HAP-1 (cell line): ENCODE measurements at regions not wholly inside any gene's neighbourhood (a gene's known extent, or its start where the extent isn't known, plus 50 kb on each side); places are given as distances from the start of the nearest gene placed in this dataset.
"Not testable (repeated sequence)": the region's sequence is repeated elsewhere in the genome, so short reads cannot be mapped to it uniquely, and the experiment has no call there.

Experiments used
- DNase-seq, 2 experiments: peaks; one replicate each; pipeline ENCODE4 v3.0.0-alpha.2; 2016 to 2020; ENCODE audit warnings: low spot score in 2 of 2
- H3K27me3 ChIP-seq: fragments of 250-450 bp; sonication (Bioruptor Pico); 2 replicates; pipeline ENCODE4 v1.5.1; 2020; ENCODE audit warnings: low read depth, mild to moderate bottlenecking, moderate library complexity
- H3K36me3 ChIP-seq: fragments of 250-450 bp; sonication (Bioruptor Pico); replicated peaks from 2 replicates; pipeline ENCODE4 v1.5.1; 2020; ENCODE audit warnings: mild to moderate bottlenecking
- H3K4me1 ChIP-seq: fragments of 250-450 bp; sonication (Bioruptor Pico); 2 replicates; pipeline ENCODE4 v1.5.1; 2020; ENCODE audit warnings: mild to moderate bottlenecking
- H3K4me3 ChIP-seq: fragments of 250-450 bp; sonication (Bioruptor Pico); 2 replicates; pipeline ENCODE4 v1.5.1; 2020; ENCODE audit warnings: mild to moderate bottlenecking, moderate library complexity
- H3K9me3 ChIP-seq: fragments of 250-450 bp; sonication (Bioruptor Pico); 2 replicates; pipeline ENCODE4 v1.5.1; 2020; ENCODE audit warnings: mild to moderate bottlenecking, moderate library complexity
- in situ Hi-C: fragments of 300-500 bp; cut with MboI; formaldehyde crosslinking; loops from 3 replicates; pipeline ENCODE4 v1.14.3; 2020; ENCODE audit warnings: low sequenced_read_pairs, inconsistent platforms, mixed read lengths

- Histone ChIP-seq H3K36me3 (no peaks in the 10 kb centered on the region), H3K27me3 (no peaks in the 10 kb centered on the region), H3K9me3 (no peaks in the 10 kb centered on the region), H3K4me3 (no peak overlapping the region), H3K4me1 (no peaks in the 10 kb centered on the region)
- in situ Hi-C loops = no loop called here
- no peak for DNase-seq
Measured at GRCh38 chr9:110128664-110129329, 79.2 kb downstream of the C9orf152 start.

GRCh38 chr9:110129425-110129824 lies 78.5 kb downstream of the C9orf152 start:
- in situ Hi-C loops = no loop called here
- H3K4me1 ChIP-seq = no peaks in the 10 kb centered on the region
- no peak for DNase-seq

GRCh38 chr9:110130211-110130610 lies 77.7 kb downstream of the C9orf152 start:
- H3K4me3 ChIP-seq = no peak overlapping the region
- no peaks in the 10 kb centered on the region for H3K4me1 ChIP-seq
- no peak for DNase-seq
- no peaks in the 10 kb centered on the region for H3K9me3 ChIP-seq
- no peaks in the 10 kb centered on the region for H3K27me3 ChIP-seq
- H3K36me3 ChIP-seq = no peaks in the 10 kb centered on the region
- in situ Hi-C loops = no loop called here

More at GRCh38 chr9:110129425-110129824, 78.5 kb downstream of the C9orf152 start:
- H3K36me3 ChIP-seq = no peaks in the 10 kb centered on the region
- no peaks in the 10 kb centered on the region for H3K9me3 ChIP-seq
- no peaks in the 10 kb centered on the region for H3K27me3 ChIP-seq
- no peak overlapping the region for H3K4me3 ChIP-seq

- Histone ChIP-seq H3K4me1 (no peaks in the 10 kb centered on the region), H3K4me3 (no peak overlapping the region), H3K9me3 (no peaks in the 10 kb centered on the region), H3K27me3 (no peaks in the 10 kb centered on the region), H3K36me3 (no peaks in the 10 kb centered on the region)
- in situ Hi-C loops = no loop called here
- DNase-seq = no peak
Measured at GRCh38 chr9:110130791-110131416, 77.1 kb downstream of the C9orf152 start.

- in situ Hi-C loops = no loop called here
- Histone ChIP-seq H3K27me3 (no peaks in the 10 kb centered on the region), H3K4me1 (no peaks in the 10 kb centered on the region), H3K36me3 (no peaks in the 10 kb centered on the region), H3K9me3 (no peaks in the 10 kb centered on the region), H3K4me3 (no peak overlapping the region)
- DNase-seq = no peak
Measured at GRCh38 chr9:110131499-110131898, 76.5 kb downstream of the C9orf152 start.

- H3K36me3 ChIP-seq, H3K27me3 ChIP-seq, DNase-seq, H3K4me1 ChIP-seq, H3K9me3 ChIP-seq, in situ Hi-C loops, H3K4me3 ChIP-seq: not testable (repeated sequence)
Measured at GRCh38 chr9:110132531-110132930, 75.4 kb downstream of the C9orf152 start.

GRCh38 chr9:110133059-110133458 lies 74.9 kb downstream of the C9orf152 start:
- in situ Hi-C loops = no loop called here
- no peak for DNase-seq
- H3K36me3 ChIP-seq = no peaks in the 10 kb centered on the region
- no peaks in the 10 kb centered on the region for H3K27me3 ChIP-seq
- no peak overlapping the region for H3K4me3 ChIP-seq
- no peaks in the 10 kb centered on the region for H3K9me3 ChIP-seq
- no peaks in the 10 kb centered on the region for H3K4me1 ChIP-seq

GRCh38 chr9:110133608-110134210 lies 74.2 kb downstream of the C9orf152 start:
- Histone ChIP-seq H3K4me1 (no peaks in the 10 kb centered on the region), H3K36me3 (no peaks in the 10 kb centered on the region), H3K9me3 (no peaks in the 10 kb centered on the region), H3K27me3 (no peaks in the 10 kb centered on the region), H3K4me3 (no peak overlapping the region)
- in situ Hi-C loops = no loop called here
- no peak for DNase-seq

- no peaks in the 10 kb centered on the region for H3K4me1 ChIP-seq
- H3K4me3 ChIP-seq = no peak overlapping the region
- no peaks in the 10 kb centered on the region for H3K27me3 ChIP-seq
- no peak for DNase-seq
- H3K36me3 ChIP-seq = no peaks in the 10 kb centered on the region
- in situ Hi-C loops = no loop called here
- no peaks in the 10 kb centered on the region for H3K9me3 ChIP-seq
Measured at GRCh38 chr9:110135846-110136245, 72.1 kb downstream of the C9orf152 start.

GRCh38 chr9:110136802-110137201 lies 71.2 kb downstream of the C9orf152 start:
- in situ Hi-C loops = no loop called here
- DNase-seq = no peak
- H3K4me1 ChIP-seq = no peaks in the 10 kb centered on the region
- H3K36me3 ChIP-seq = no peaks in the 10 kb centered on the region
- H3K4me3 ChIP-seq = no peak overlapping the region
- no peaks in the 10 kb centered on the region for H3K27me3 ChIP-seq
- no peaks in the 10 kb centered on the region for H3K9me3 ChIP-seq

GRCh38 chr9:110140276-110140675 lies 67.7 kb downstream of the C9orf152 start:
- in situ Hi-C loops = no loop called here
- Histone ChIP-seq H3K4me1 (no peaks in the 10 kb centered on the region), H3K27me3 (no peaks in the 10 kb centered on the region), H3K4me3 (no peak overlapping the region), H3K9me3 (no peaks in the 10 kb centered on the region), H3K36me3 (no peaks in the 10 kb centered on the region)
- DNase-seq = no peak

- H3K36me3 ChIP-seq = no peaks in the 10 kb centered on the region
- no peak for DNase-seq
- H3K4me1 ChIP-seq = no peaks in the 10 kb centered on the region
- H3K9me3 ChIP-seq = no peaks in the 10 kb centered on the region
- no peaks in the 10 kb centered on the region for H3K27me3 ChIP-seq
- no peak overlapping the region for H3K4me3 ChIP-seq
- in situ Hi-C loops = no loop called here
Measured at GRCh38 chr9:110141227-110141793, 66.6 kb downstream of the C9orf152 start.

- in situ Hi-C loops = no loop called here
- no peaks in the 10 kb centered on the region for H3K36me3 ChIP-seq
- H3K27me3 ChIP-seq = no peaks in the 10 kb centered on the region
- H3K4me3 ChIP-seq = no peak overlapping the region
- no peak for DNase-seq
- H3K9me3 ChIP-seq = no peaks in the 10 kb centered on the region
- H3K4me1 ChIP-seq = no peaks in the 10 kb centered on the region
Measured at GRCh38 chr9:110142253-110142652, 65.7 kb downstream of the C9orf152 start.

GRCh38 chr9:110142868-110143481 lies 65.0 kb downstream of the C9orf152 start:
- H3K36me3 ChIP-seq = no peaks in the 10 kb centered on the region
- no peak for DNase-seq
- no peaks in the 10 kb centered on the region for H3K4me1 ChIP-seq
- in situ Hi-C loops = no loop called here
- no peaks in the 10 kb centered on the region for H3K9me3 ChIP-seq
- no peak overlapping the region for H3K4me3 ChIP-seq
- no peaks in the 10 kb centered on the region for H3K27me3 ChIP-seq
